Prostate gland (tissue), 2 donors: ENCODE measurements at regions not wholly inside any gene's neighbourhood (a gene's known extent, or its start where the extent isn't known, plus 50 kb on each side); places are given as distances from the start of the nearest gene placed in this dataset.

Experiments
- DNase-seq: peaks from one replicate; pipeline ENCODE4 v3.0.0-alpha.2; 2019; ENCODE audit warnings: low spot score
- H3K27ac ChIP-seq, 2 donors: fragments of 200-600 bp; sonication (generic); 2 replicates each; pipeline ENCODE4 v1.5.1; 2017 to 2019
- H3K27me3 ChIP-seq: fragments of 200-600 bp; sonication (generic); replicated peaks from 2 replicates; pipeline ENCODE4 v1.5.1; 2019; ENCODE audit not compliant: insufficient read depth
- H3K36me3 ChIP-seq, 2 donors: fragments of 200-600 bp; sonication (generic); 1 replicate in 1 of 2; 2 replicates in 1 of 2; pipeline versions ENCODE4 v1.5.1 to v1.8.1; 2017 to 2019
- H3K4me1 ChIP-seq: fragments of 200-600 bp; sonication (generic); replicated peaks from 2 replicates; pipeline ENCODE4 v1.5.1; 2019
- H3K4me3 ChIP-seq, 2 donors: fragments of 200-600 bp; sonication (generic); 2 replicates each; pipeline ENCODE4 v1.5.1; 2017 to 2019
- H3K9me3 ChIP-seq: fragments of 200-600 bp; sonication (generic); 2 replicates; pipeline ENCODE4 v1.5.1; 2017
- POLR2A ChIP-seq: fragments of 450-650 bp; IDR thresholded peaks from one replicate; pipeline ENCODE4 v1.6.1; 2016; ENCODE audit warnings: antibody characterized with exemption, mild to moderate bottlenecking
- POLR2AphosphoS5 ChIP-seq: sonication (generic); formaldehyde crosslinking; IDR thresholded peaks from one replicate; pipeline ENCODE4 v1.6.1; 2017; ENCODE audit warnings: antibody characterized with exemption
- WGBS: methylation state at CpG from one replicate; pipeline ENCODE4 v1.1.5; 2018; 5-methylcytosine and 5-hydroxymethylcytosine counted together
- intact Hi-C: fragments of 100-400 bp; cut with DNase I; formaldehyde crosslinking; loops from one replicate; pipeline ENCODE4 v1.14.2; 2022
- TF ChIP-seq, protein P1 (sequence below), 4 experiments: fragments of 200-600 bp in 2 of 4; fragments of 450-650 bp in 2 of 4; sonication (generic) in 2 of 4; IDR thresholded peaks; 1 replicate in 3 of 4; 2 replicates in 1 of 4; pipeline ENCODE4 v1.5.1; 2016 to 2019; ENCODE audit warnings: antibody characterized with exemption in 4 of 4, mild to moderate bottlenecking in 2 of 4, moderate library complexity in 2 of 4

DNA sequence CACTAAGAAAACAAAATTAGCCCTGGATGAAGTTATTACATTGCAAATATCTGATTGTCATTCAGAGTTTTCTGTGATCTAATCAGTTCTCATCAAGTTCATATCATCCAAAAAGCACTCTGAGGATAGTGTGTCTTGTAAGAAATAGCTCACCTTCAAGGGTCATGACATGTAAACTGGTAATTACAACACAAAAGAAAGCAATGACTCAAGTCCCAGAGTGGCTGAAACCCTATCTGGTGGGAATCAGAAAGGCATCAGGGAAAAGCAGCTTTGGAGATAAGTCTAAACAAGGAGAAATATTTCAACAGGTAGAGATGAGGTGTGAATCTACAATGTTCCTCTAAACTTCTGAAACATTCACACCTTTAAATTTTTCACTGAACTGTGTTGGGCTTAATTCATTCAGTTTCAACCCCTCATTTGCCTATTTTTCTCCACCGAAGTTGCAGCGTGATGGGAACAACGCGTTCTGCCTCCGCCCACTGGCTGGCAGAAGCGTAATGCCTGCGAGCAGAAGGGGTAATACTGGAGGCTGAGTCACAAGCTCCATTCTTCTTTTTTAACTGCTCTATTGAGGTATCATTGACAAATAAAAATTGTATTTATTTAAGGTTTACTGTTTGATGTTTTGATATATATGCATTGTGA lies 155.2 kb upstream of the IPO5 start:
- H3K9me3 ChIP-seq: no peaks in the 10 kb centered on the region
- no peaks in the 10 kb centered on the region for H3K36me3 ChIP-seq
- TF ChIP-seq, protein P1, sequence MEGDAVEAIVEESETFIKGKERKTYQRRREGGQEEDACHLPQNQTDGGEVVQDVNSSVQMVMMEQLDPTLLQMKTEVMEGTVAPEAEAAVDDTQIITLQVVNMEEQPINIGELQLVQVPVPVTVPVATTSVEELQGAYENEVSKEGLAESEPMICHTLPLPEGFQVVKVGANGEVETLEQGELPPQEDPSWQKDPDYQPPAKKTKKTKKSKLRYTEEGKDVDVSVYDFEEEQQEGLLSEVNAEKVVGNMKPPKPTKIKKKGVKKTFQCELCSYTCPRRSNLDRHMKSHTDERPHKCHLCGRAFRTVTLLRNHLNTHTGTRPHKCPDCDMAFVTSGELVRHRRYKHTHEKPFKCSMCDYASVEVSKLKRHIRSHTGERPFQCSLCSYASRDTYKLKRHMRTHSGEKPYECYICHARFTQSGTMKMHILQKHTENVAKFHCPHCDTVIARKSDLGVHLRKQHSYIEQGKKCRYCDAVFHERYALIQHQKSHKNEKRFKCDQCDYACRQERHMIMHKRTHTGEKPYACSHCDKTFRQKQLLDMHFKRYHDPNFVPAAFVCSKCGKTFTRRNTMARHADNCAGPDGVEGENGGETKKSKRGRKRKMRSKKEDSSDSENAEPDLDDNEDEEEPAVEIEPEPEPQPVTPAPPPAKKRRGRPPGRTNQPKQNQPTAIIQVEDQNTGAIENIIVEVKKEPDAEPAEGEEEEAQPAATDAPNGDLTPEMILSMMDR (IDR thresholded peaks at IDR 0.05): no peak
- TF ChIP-seq POLR2A: no peak
- intact Hi-C loops: no loop called here
- no peak for DNase-seq
- no peaks in the 10 kb centered on the region for H3K27me3 ChIP-seq
- H3K4me1 ChIP-seq: no peaks in the 10 kb centered on the region
- 43% methylated on average over 7 of the region's 7 CpGs for WGBS
- no peak overlapping the region for H3K4me3 ChIP-seq
- H3K27ac ChIP-seq: no peak overlapping the region

DNA sequence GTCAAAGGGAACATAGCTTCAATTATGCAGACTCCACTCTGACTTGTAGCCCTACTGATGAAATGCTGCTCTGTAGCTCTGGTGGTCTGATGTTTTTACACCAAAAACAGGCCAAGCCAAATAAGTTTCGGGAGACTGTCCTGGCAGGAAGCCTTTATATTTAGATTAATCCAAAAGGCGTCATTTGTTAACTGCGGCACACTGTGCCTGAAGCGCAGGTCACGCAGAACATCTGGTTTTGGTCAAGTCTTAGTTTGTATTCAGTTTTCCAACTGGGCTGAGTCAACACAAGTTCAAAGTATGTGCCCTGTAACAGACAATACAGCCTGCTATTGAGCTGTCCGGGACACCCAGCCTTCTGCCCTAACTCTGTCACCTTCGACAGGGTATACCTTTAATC lies 154.6 kb upstream of the IPO5 start:
- DNase-seq: no peak
- Histone ChIP-seq H3K36me3 (no peaks in the 10 kb centered on the region), H3K9me3 (no peaks in the 10 kb centered on the region), H3K27me3 (no peaks in the 10 kb centered on the region), H3K27ac (no peak overlapping the region), H3K4me3 (no peak overlapping the region), H3K4me1 (no peaks in the 10 kb centered on the region)
- TF ChIP-seq, protein P1 (IDR thresholded peaks at IDR 0.05): no peak
- no peak for TF ChIP-seq POLR2AphosphoS5
- TF ChIP-seq POLR2A: no peak
- 56% methylated on average over 7 of the region's 7 CpGs for WGBS
- intact Hi-C loops: no loop called here

DNA sequence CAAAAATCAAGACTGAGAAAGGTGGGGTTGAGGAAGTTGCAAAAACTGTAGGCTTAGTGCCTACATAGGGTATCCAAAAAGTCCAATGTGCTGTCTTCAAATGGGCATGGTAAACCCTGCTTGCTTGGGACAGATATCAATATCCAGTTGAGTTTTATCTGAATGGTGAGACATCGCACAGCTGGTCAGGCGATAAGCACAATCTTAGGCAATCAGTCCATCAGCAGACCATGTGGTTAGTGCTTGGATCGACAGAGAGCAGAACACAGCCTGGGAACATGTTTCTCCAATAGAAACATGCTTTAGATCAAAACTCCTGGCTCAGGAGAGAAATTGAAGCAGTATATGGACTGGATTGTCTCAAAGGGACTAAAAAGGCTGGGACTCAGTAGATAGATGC lies 151.3 kb upstream of the IPO5 start:
- Histone ChIP-seq H3K4me3 (no peak overlapping the region), H3K4me1 (no peaks in the 10 kb centered on the region), H3K27ac (no peak overlapping the region), H3K27me3 (no peaks in the 10 kb centered on the region), H3K9me3 (no peaks in the 10 kb centered on the region), H3K36me3 (no peaks in the 10 kb centered on the region)
- no peak for DNase-seq
- 80% methylated on average over 3 of the region's 3 CpGs for WGBS
- TF ChIP-seq POLR2AphosphoS5 (no peak), POLR2A (no peak)
- TF ChIP-seq, protein P1 (IDR thresholded peaks at IDR 0.05): no peak
- intact Hi-C loops: loop anchor here (10.0 kb wide), 1 partner anchor 787 kb away; no protein-coding TSS in a partner anchor

DNA sequence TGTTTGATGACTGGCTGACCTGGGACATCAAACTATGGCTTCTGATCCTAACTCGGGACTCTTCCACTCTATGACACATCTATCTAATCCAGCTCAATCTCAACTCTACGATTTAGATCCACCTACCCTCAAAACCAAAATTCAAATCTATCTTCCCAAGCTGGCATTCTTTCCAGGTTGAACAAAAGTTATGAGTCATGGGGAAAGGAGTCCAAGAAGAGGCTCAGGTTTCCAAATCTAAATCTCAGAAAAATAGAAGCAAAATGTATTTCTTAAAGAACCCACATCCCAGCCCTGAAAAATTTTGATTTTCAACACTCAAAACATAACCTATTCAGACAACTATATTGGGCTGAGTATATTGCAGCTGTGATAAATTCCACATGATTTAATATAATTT lies 143.9 kb upstream of the IPO5 start:
- Histone ChIP-seq H3K27me3 (no peaks in the 10 kb centered on the region), H3K4me3 (no peak overlapping the region), H3K9me3 (no peaks in the 10 kb centered on the region), H3K27ac (no peak overlapping the region), H3K36me3 (no peaks in the 10 kb centered on the region), H3K4me1 (no peaks in the 10 kb centered on the region)
- TF ChIP-seq, protein P1 (IDR thresholded peaks at IDR 0.05): no peak
- TF ChIP-seq POLR2A (no peak), POLR2AphosphoS5 (no peak)
- DNase-seq: no peak
- intact Hi-C loops: loop anchor here (10.0 kb wide), 1 partner anchor 795 kb away; no protein-coding TSS in a partner anchor
- WGBS: 29% methylated on average over 2 of the region's 2 CpGs

DNA sequence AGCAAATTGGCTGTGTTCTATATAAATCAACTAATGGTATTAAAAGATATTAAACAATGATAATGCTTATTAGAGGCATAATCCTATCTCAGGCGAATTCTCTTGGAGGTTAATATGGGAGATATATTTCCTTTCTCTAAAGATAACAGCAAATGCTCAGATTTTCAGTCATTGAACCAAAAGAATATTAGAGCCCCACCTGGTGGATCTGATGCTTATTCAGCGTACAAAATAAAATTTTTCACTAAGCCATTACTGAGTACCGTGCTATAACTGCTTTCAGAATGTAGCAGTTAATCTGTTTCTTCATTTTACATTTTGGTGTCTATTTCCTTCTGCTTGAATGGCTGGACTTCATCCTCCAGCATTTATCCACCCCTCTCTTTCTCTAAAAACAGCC lies 143.3 kb upstream of the IPO5 start:
- no peaks in the 10 kb centered on the region for H3K9me3 ChIP-seq
- no peaks in the 10 kb centered on the region for H3K4me1 ChIP-seq
- 14% methylated on average over 3 of the region's 3 CpGs for WGBS
- intact Hi-C loops: no loop called here
- no peaks in the 10 kb centered on the region for H3K27me3 ChIP-seq
- H3K27ac ChIP-seq: no peak overlapping the region
- no peak for DNase-seq
- no peaks in the 10 kb centered on the region for H3K36me3 ChIP-seq
- no peak overlapping the region for H3K4me3 ChIP-seq
- TF ChIP-seq POLR2AphosphoS5 (no peak), POLR2A (no peak)
- TF ChIP-seq, protein P1 (IDR thresholded peaks at IDR 0.05): peak in 2 of 4 experiments; percentile 20 to 25
